ENCODE measurements at regions not wholly inside any gene's neighbourhood (a gene's known extent, or its start where the extent isn't known, plus 50 kb on each side); places are given as distances from the start of the nearest gene placed in this dataset.

- no peak for TF ChIP-seq BHLHE40 (IDR thresholded peaks at IDR 0.05; ENCODE audit: borderline replicate concordance)
- no peak for TF ChIP-seq HDGF (IDR thresholded peaks at IDR 0.05; ENCODE audit: borderline replicate concordance)
- no peak for TF ChIP-seq ELF4 (IDR thresholded peaks at IDR 0.05)
- TF ChIP-seq PKNOX1 (IDR thresholded peaks at IDR 0.05), result no peak
- no peak for TF ChIP-seq FOXK2 (IDR thresholded peaks at IDR 0.05)
- CTCF ChIA-PET, result no interaction called here
- POLR2A ChIA-PET, result no interaction called here
- DNase-seq (ENCODE audit: extremely low spot score), result no peak
Measured at GRCh38 chr15:66832664-66833063, 130.6 kb downstream of the SMAD6 start.

GRCh38 chr15:66833371-66833770 is 131.3 kb downstream of the SMAD6 start:
- CTCF ChIA-PET, result no interaction called here
- DNase-seq (ENCODE audit: extremely low spot score), result no peak
- no peak for TF ChIP-seq HDGF (IDR thresholded peaks at IDR 0.05; ENCODE audit: borderline replicate concordance)
- no peak for TF ChIP-seq ARNT (IDR thresholded peaks at IDR 0.05)
- TF ChIP-seq NFRKB (IDR thresholded peaks at IDR 0.05), result no peak
- no peak for TF ChIP-seq CTBP1 (IDR thresholded peaks at IDR 0.05; ENCODE audit: borderline replicate concordance)
- no peak for TF ChIP-seq SP1 (IDR thresholded peaks at IDR 0.05)
- TF ChIP-seq ZNF384 (IDR thresholded peaks at IDR 0.05), result no peak
- TF ChIP-seq FOXM1 (IDR thresholded peaks at IDR 0.05; ENCODE audit: borderline replicate concordance), result no peak
- TF ChIP-seq FOXK2 (IDR thresholded peaks at IDR 0.05), result no peak
- no peak for TF ChIP-seq PKNOX1 (IDR thresholded peaks at IDR 0.05)
- TF ChIP-seq SUZ12 (IDR thresholded peaks at IDR 0.05), result no peak
- no peak for TF ChIP-seq TARDBP (IDR thresholded peaks at IDR 0.05)
- no peak for TF ChIP-seq BHLHE40 (IDR thresholded peaks at IDR 0.05; ENCODE audit: borderline replicate concordance)
- no peak for TF ChIP-seq L3MBTL2 (conservative IDR thresholded peaks at IDR 0.05)
- no peak for TF ChIP-seq LEF1 (IDR thresholded peaks at IDR 0.05; ENCODE audit: borderline replicate concordance)
- POLR2A ChIA-PET, result interaction anchor here (1.3 kb wide), 1 partner anchor 10 kb away, joined by 3 read pairs; no protein-coding TSS in a partner anchor

GRCh38 chr15:66833803-66834202 is 131.8 kb downstream of the SMAD6 start:
- TF ChIP-seq L3MBTL2 (conservative IDR thresholded peaks at IDR 0.05) (no peak), TARDBP (IDR thresholded peaks at IDR 0.05) (no peak), LEF1 (IDR thresholded peaks at IDR 0.05; ENCODE audit: borderline replicate concordance) (no peak), FOXA1 (IDR thresholded peaks at IDR 0.05) (no peak), FOXM1 (IDR thresholded peaks at IDR 0.05; ENCODE audit: borderline replicate concordance) (no peak), BHLHE40 (IDR thresholded peaks at IDR 0.05; ENCODE audit: borderline replicate concordance) (no peak), PKNOX1 (IDR thresholded peaks at IDR 0.05) (no peak), HDGF (IDR thresholded peaks at IDR 0.05; ENCODE audit: borderline replicate concordance) (no peak), SP1 (IDR thresholded peaks at IDR 0.05) (no peak), CTBP1 (IDR thresholded peaks at IDR 0.05; ENCODE audit: borderline replicate concordance) (no peak), NFRKB (IDR thresholded peaks at IDR 0.05) (no peak), SUZ12 (IDR thresholded peaks at IDR 0.05) (no peak), ZNF384 (IDR thresholded peaks at IDR 0.05) (no peak), ELF4 (IDR thresholded peaks at IDR 0.05) (no peak), ARNT (IDR thresholded peaks at IDR 0.05) (no peak), FOXK2 (IDR thresholded peaks at IDR 0.05) (no peak)
- no peak for DNase-seq (ENCODE audit: extremely low spot score)
- CTCF ChIA-PET, result interaction anchor here (1.3 kb wide), 1 partner anchor 12 kb away, joined by 4 read pairs; no protein-coding TSS in a partner anchor
- POLR2A ChIA-PET, result interaction anchor here (1.3 kb wide), 1 partner anchor 10 kb away, joined by 3 read pairs; no protein-coding TSS in a partner anchor

- ChIA-PET CTCF (interaction anchor here (1.3 kb wide), 1 partner anchor 11 kb away, joined by 4 read pairs; no protein-coding TSS in a partner anchor), POLR2A (interaction anchor here (1.3 kb wide), 1 partner anchor 8 kb away, joined by 3 read pairs; no protein-coding TSS in a partner anchor)
- TF ChIP-seq TARDBP (IDR thresholded peaks at IDR 0.05), result no peak
- DNase-seq (ENCODE audit: extremely low spot score), result no peak
Measured at GRCh38 chr15:66834881-66835878, 133.1 kb downstream of the SMAD6 start.

GRCh38 chr15:66836231-66837030 is 134.4 kb downstream of the SMAD6 start:
- TF ChIP-seq HDGF (IDR thresholded peaks at IDR 0.05; ENCODE audit: borderline replicate concordance) (no peak), NFRKB (IDR thresholded peaks at IDR 0.05) (no peak), SP1 (IDR thresholded peaks at IDR 0.05) (no peak), ZNF384 (IDR thresholded peaks at IDR 0.05) (no peak), FOXK2 (IDR thresholded peaks at IDR 0.05) (no peak), ARNT (IDR thresholded peaks at IDR 0.05) (no peak), CTBP1 (IDR thresholded peaks at IDR 0.05; ENCODE audit: borderline replicate concordance) (no peak), ELF4 (IDR thresholded peaks at IDR 0.05) (no peak), FOXM1 (IDR thresholded peaks at IDR 0.05; ENCODE audit: borderline replicate concordance) (no peak), SUZ12 (IDR thresholded peaks at IDR 0.05) (no peak), LEF1 (IDR thresholded peaks at IDR 0.05; ENCODE audit: borderline replicate concordance) (no peak), PKNOX1 (IDR thresholded peaks at IDR 0.05) (no peak), L3MBTL2 (conservative IDR thresholded peaks at IDR 0.05) (no peak), TARDBP (IDR thresholded peaks at IDR 0.05) (no peak), BHLHE40 (IDR thresholded peaks at IDR 0.05; ENCODE audit: borderline replicate concordance) (no peak)
- POLR2A ChIA-PET, result no interaction called here
- CTCF ChIA-PET, result interaction anchor here (0.9 kb wide), 1 partner anchor 15 kb away, joined by 4 read pairs; no protein-coding TSS in a partner anchor
- no peak for DNase-seq (ENCODE audit: extremely low spot score)
